ENCODE measurements at regions not wholly inside any gene's neighbourhood (a gene's known extent, or its start where the extent isn't known, plus 50 kb on each side); places are given as distances from the start of the nearest gene placed in this dataset.

GRCh38 chr12:105548626-105549025 lies 218.1 kb downstream of the C12orf75 start:
- H3K36me3 ChIP-seq: no peaks in the 10 kb centered on the region
- peaks cover under 1% of the 10 kb centered on the region; the same call in 1 of the 2 replicates for H3K4me1 ChIP-seq (replicated peaks)
- H3K4me3 ChIP-seq: no peak overlapping the region
- no peaks in the 10 kb centered on the region for H3K27me3 ChIP-seq (replicated peaks)
- no peak overlapping the region for H3K27ac ChIP-seq
- H3K9me3 ChIP-seq (replicated peaks): 0 out of 2 replicates have a peak, but pooled peaks cover 3% of the 10 kb centered on the region
- no peak for DNase-seq (ENCODE audit: low read depth in 1 of 2, low spot score in 2 of 2)

DNA sequence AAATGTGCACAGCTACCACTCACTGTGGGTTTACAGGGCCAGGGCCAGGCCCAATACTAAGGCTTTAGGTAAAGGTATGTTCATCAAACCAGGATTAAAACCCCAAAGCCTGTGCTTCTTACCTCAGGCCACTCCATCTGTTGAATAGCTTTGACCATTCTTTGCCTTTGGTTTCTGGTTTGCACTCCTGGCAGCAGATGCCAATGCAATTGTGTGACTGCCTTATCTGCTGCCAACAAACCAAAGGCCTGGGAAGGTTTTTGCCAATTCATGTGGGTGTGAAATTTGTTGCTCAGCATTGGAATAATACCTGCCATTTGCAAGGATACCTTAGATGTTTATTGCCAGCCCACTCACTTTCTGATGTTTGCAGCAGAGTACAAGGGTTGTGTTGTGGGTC lies 221.6 kb downstream of the C12orf75 start:
- no peaks in the 10 kb centered on the region for H3K27me3 ChIP-seq (replicated peaks)
- H3K9me3 ChIP-seq (replicated peaks): no peaks in the 10 kb centered on the region
- no peak for DNase-seq (ENCODE audit: low read depth in 1 of 2, low spot score in 2 of 2)
- no peak overlapping the region for H3K27ac ChIP-seq
- no peaks in the 10 kb centered on the region for H3K36me3 ChIP-seq
- H3K4me3 ChIP-seq: no peak overlapping the region
- H3K4me1 ChIP-seq (replicated peaks): peaks cover 7% of the 10 kb centered on the region; the same call in 1 of the 2 replicates

DNA sequence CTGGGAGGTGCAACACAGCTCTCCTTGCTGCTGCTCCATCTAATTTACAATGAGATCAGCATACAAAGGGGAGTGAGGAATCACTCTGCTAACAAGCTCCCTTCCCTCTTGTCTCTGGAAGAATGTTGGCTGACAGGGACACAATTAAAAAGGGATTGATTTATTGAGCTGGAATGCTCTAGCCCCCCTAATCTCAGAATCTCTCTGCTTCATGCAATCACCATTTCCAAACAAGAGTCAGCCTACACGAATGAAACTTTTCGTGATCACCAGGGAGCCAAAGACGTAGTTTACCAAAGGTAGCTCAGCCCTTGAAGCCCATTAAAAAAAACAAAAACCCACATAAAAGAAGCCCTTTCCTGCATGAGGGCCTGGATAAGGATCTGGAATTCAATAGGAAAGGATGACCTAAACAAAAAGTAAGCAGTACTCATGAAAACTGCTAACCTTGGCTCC lies 223.8 kb downstream of the C12orf75 start:
- Histone ChIP-seq H3K36me3 (no peaks in the 10 kb centered on the region), H3K4me1 (replicated peaks) (peaks cover 7% of the 10 kb centered on the region; the same call in 1 of the 2 replicates), H3K9me3 (replicated peaks) (no peaks in the 10 kb centered on the region), H3K4me3 (no peak overlapping the region), H3K27me3 (replicated peaks) (no peaks in the 10 kb centered on the region), H3K27ac (no peak overlapping the region)
- DNase-seq (ENCODE audit: low read depth in 1 of 2, low spot score in 2 of 2): peak in 1 of 2 experiments; percentile 28

DNA sequence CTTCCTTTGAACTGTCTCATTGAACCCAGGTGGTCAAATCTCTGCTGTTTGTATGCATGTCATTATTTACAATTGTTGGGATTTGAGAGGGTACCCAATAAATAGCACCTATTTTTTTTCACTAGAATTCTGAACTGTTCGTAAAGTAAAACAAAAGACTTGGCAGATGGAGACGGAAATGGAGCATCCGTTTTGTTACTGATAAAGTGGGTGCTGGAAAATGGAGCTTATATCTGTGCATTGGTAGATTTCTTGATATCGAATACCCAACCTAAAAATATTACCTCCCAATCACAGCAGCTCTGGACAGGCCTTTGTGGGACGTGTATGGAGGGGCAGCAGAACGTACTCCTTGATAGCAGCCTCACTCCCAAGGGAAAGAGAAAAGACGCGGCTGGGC lies 224.4 kb downstream of the C12orf75 start:
- H3K36me3 ChIP-seq: no peaks in the 10 kb centered on the region
- no peaks in the 10 kb centered on the region for H3K27me3 ChIP-seq (replicated peaks)
- H3K4me3 ChIP-seq: no peak overlapping the region
- peaks cover 7% of the 10 kb centered on the region; the same call in 1 of the 2 replicates for H3K4me1 ChIP-seq (replicated peaks)
- DNase-seq (ENCODE audit: low read depth in 1 of 2, low spot score in 2 of 2): no peak
- H3K27ac ChIP-seq: no peak overlapping the region
- no peaks in the 10 kb centered on the region for H3K9me3 ChIP-seq (replicated peaks)

- no peak overlapping the region for H3K4me3 ChIP-seq
- no peak overlapping the region for H3K27ac ChIP-seq
- H3K4me1 ChIP-seq (replicated peaks): peaks cover 7% of the 10 kb centered on the region; the same call in 1 of the 2 replicates
- H3K9me3 ChIP-seq (replicated peaks): no peaks in the 10 kb centered on the region
- no peaks in the 10 kb centered on the region for H3K27me3 ChIP-seq (replicated peaks)
- DNase-seq (ENCODE audit: low read depth in 1 of 2, low spot score in 2 of 2): no peak
- H3K36me3 ChIP-seq: no peaks in the 10 kb centered on the region
Measured at GRCh38 chr12:105555556-105556295, 225.2 kb downstream of the C12orf75 start.

GRCh38 chr12:105559310-105559709 lies 228.8 kb downstream of the C12orf75 start:
- peaks cover 20% of the 10 kb centered on the region for H3K4me1 ChIP-seq (replicated peaks)
- H3K27ac ChIP-seq: no peak overlapping the region
- H3K36me3 ChIP-seq: no peaks in the 10 kb centered on the region
- H3K27me3 ChIP-seq (replicated peaks): no peaks in the 10 kb centered on the region
- H3K9me3 ChIP-seq (replicated peaks): no peaks in the 10 kb centered on the region
- DNase-seq (ENCODE audit: low read depth in 1 of 2, low spot score in 2 of 2): no peak
- H3K4me3 ChIP-seq: no peak overlapping the region

- DNase-seq (ENCODE audit: low read depth in 1 of 2, low spot score in 2 of 2): no peak
Measured at GRCh38 chr12:105561546-105562198, 231.2 kb downstream of the C12orf75 start.

DNA sequence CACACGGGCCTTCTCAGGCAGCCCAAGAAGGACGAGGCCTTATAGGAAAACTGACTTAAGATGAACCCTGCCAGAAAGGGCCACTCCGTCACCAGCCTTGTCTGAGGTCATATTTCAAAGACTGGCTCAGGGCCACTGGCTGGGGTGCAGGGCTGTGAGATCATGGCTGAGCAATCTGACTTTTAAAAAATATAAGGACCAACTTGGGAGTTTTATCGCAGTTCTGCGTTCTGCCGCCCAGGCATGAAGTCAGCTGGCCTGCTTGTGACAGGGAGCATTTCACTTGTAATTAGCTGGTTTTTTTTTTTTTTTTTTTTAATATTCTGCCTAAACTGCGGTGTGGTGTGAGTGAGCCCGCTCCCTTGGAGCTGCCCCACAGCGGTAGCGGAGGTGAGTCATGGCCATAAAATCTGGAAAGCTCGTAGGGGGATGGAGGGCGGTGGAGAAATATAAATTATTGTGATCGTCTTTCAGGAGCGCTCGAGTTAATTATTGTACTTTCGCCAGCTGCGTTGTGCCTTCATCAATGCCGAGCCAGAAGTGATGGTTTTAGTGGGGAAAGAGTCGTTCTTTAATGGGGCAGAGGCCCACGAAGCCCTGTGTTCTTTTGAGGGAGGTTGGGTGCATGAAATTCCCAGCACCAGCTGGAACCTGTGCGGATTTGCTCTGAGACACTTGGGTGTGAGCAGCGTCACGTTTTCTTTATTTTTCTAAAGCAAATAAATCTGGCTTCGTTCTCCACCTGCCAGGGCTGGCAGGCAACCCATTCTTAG lies 231.9 kb downstream of the C12orf75 start:
- peaks cover 19% of the 10 kb centered on the region for H3K4me1 ChIP-seq (replicated peaks)
- peak overlapping the region; percentile 80 for H3K27ac ChIP-seq
- H3K27me3 ChIP-seq (replicated peaks): no peaks in the 10 kb centered on the region
- H3K9me3 ChIP-seq (replicated peaks): no peaks in the 10 kb centered on the region
- peak; percentile 73 to 88 for DNase-seq (ENCODE audit: low read depth in 1 of 2, low spot score in 2 of 2)
- 0 out of 2 replicates have a peak overlapping the region, but pooled peaks have one; percentile 12 for H3K4me3 ChIP-seq
- no peaks in the 10 kb centered on the region for H3K36me3 ChIP-seq

More at GRCh38 chr12:105561546-105562198, 231.2 kb downstream of the C12orf75 start:
- Histone ChIP-seq H3K27ac (peak overlapping the region; percentile 80), H3K27me3 (replicated peaks) (no peaks in the 10 kb centered on the region), H3K36me3 (no peaks in the 10 kb centered on the region), H3K4me3 (no peak overlapping the region), H3K4me1 (replicated peaks) (peaks cover 19% of the 10 kb centered on the region), H3K9me3 (replicated peaks) (no peaks in the 10 kb centered on the region)

DNA sequence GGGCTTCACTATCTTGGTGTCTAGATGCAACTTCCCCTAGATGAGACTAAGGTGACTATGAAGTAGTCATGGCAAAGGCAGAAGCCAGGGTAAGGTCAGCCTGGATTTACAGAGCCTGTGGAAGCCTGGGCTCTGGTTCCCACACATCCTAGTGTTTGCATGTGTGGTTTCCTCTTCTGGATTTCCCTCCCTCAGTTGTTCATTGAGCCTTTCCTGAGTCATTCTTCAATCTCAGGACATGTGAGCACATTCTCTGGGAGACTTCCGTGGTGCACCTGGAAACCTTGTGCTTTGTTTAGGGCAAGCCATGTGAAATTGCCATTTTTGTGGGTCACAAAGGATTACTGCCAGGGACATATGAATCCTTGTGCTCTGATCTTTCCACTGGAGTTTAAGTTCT lies 236.6 kb downstream of the C12orf75 start:
- H3K4me1 ChIP-seq (replicated peaks): peaks cover 11% of the 10 kb centered on the region
- no peaks in the 10 kb centered on the region for H3K36me3 ChIP-seq
- no peak overlapping the region for H3K4me3 ChIP-seq
- H3K9me3 ChIP-seq (replicated peaks): no peaks in the 10 kb centered on the region
- no peaks in the 10 kb centered on the region for H3K27me3 ChIP-seq (replicated peaks)
- no peak for DNase-seq (ENCODE audit: low read depth in 1 of 2, low spot score in 2 of 2)
- H3K27ac ChIP-seq: no peak overlapping the region

GRCh38 chr12:105569886-105570285 lies 239.4 kb downstream of the C12orf75 start:
- no peak for DNase-seq (ENCODE audit: low read depth in 1 of 2, low spot score in 2 of 2)
- Histone ChIP-seq H3K9me3 (replicated peaks) (no peaks in the 10 kb centered on the region), H3K27me3 (replicated peaks) (no peaks in the 10 kb centered on the region), H3K36me3 (no peaks in the 10 kb centered on the region), H3K4me1 (replicated peaks) (0 out of 2 replicates have a peak, but pooled peaks cover 3% of the 10 kb centered on the region), H3K4me3 (no peak overlapping the region), H3K27ac (no peak overlapping the region)

DNA sequence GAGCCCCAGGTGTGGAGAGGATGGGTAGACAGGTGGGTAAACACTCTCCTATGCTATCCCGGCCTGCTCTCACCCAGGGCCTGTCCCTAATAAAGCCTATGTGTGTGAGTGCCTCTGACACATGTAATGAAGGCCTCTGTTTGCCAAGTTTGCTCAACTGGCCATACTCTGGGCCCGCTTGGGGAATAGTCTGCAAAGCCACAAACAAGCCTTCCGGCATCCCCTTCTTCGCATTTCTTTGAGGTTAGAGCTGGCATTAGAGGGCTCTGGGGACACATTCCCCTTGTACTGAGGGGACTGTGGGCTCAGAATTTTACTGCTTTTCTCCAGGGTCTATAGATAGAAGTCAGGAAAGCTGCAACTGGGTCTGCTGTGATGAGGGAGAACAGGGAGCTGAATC lies 240.5 kb downstream of the C12orf75 start:
- H3K9me3 ChIP-seq (replicated peaks): no peaks in the 10 kb centered on the region
- no peak overlapping the region for H3K4me3 ChIP-seq
- 0 out of 2 replicates have a peak, but pooled peaks cover 3% of the 10 kb centered on the region for H3K4me1 ChIP-seq (replicated peaks)
- H3K36me3 ChIP-seq: no peaks in the 10 kb centered on the region
- H3K27ac ChIP-seq: no peak overlapping the region
- DNase-seq (ENCODE audit: low read depth in 1 of 2, low spot score in 2 of 2): no peak
- H3K27me3 ChIP-seq (replicated peaks): no peaks in the 10 kb centered on the region

DNA sequence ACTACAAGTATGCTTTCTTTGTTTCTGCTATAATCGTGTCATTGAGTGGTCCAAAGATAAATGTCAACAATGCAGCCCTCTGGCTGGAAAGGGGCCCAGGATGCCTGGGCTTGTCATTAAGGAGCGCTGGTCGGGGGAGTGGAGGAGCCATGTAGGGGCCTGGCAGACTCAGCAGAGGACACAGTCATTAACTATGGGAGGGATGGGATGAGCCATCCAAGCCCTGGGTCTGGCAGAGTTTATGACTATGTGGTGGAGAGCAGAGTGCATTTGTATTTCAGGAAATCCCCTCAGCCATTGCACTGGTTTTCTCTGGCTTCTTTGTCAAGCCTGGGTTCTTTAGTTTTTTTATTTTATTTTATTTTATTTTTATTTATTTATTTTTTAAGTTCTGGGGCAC lies 243.1 kb downstream of the C12orf75 start:
- H3K27me3 ChIP-seq (replicated peaks): no peaks in the 10 kb centered on the region
- H3K9me3 ChIP-seq (replicated peaks): no peaks in the 10 kb centered on the region
- no peak for DNase-seq (ENCODE audit: low read depth in 1 of 2, low spot score in 2 of 2)
- H3K4me1 ChIP-seq (replicated peaks): 0 out of 2 replicates have a peak, but pooled peaks cover 3% of the 10 kb centered on the region
- H3K27ac ChIP-seq: no peak overlapping the region
- H3K4me3 ChIP-seq: no peak overlapping the region
- H3K36me3 ChIP-seq: no peaks in the 10 kb centered on the region

GRCh38 chr12:105574056-105574715 lies 243.7 kb downstream of the C12orf75 start:
- H3K27me3 ChIP-seq (replicated peaks): no peaks in the 10 kb centered on the region
- H3K4me3 ChIP-seq: no peak overlapping the region
- no peaks in the 10 kb centered on the region for H3K36me3 ChIP-seq
- H3K27ac ChIP-seq: no peak overlapping the region
- 0 out of 2 replicates have a peak, but pooled peaks cover 3% of the 10 kb centered on the region for H3K4me1 ChIP-seq (replicated peaks)
- no peak for DNase-seq (ENCODE audit: low read depth in 1 of 2, low spot score in 2 of 2)
- H3K9me3 ChIP-seq (replicated peaks): no peaks in the 10 kb centered on the region

Data from SJSA1 (cell line).